ENCODE measurements at regions not wholly inside any gene's neighbourhood (a gene's known extent, or its start where the extent isn't known, plus 50 kb on each side); places are given as distances from the start of the nearest gene placed in this dataset.

- no peaks in the 10 kb centered on the region for H3K27me3 ChIP-seq (ENCODE audit: control insufficient read depth, insufficient read depth, low read length, poor library complexity, severe bottlenecking)
- H3K4me1 ChIP-seq (ENCODE audit: control insufficient read depth, insufficient read depth, low read length), result no peaks in the 10 kb centered on the region
- H3K9me3 ChIP-seq (ENCODE audit: control insufficient read depth, low read length), result no peaks in the 10 kb centered on the region
- H3K36me3 ChIP-seq (ENCODE audit: control insufficient read depth, insufficient read depth, low read length), result no peaks in the 10 kb centered on the region
- no peak overlapping the region for H3K4me3 ChIP-seq (ENCODE audit: insufficient read depth, low read depth, low read length)
- 89 to 90% methylated on average over 5 of the region's 5 CpGs for WGBS, 2 experiments
- no peak overlapping the region for H3K27ac ChIP-seq (ENCODE audit: insufficient read depth, low read depth, low read length, poor library complexity, severe bottlenecking)
Observed at GRCh38 chr11:15476371-15476917, 361.7 kb downstream of the INSC start.

DNA sequence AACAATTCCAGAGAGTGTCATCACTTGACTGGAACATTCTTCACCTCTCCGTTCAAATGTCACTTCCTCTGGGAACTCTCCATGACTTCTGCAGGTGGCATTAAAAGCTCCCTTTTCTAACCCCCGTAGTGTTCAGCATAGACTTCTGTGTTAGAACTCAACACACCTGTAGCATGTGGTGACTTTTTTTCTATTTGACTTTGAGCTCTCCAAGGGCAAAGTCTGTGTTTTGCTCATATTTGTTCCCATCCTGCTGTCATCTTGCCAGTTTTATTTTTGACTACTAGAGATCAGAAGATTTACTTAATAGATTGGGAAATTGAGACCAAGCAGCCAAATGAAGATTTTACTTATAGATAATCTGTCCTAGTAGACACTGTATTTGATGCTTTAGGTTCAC is 367.1 kb downstream of the INSC start:
- Histone ChIP-seq H3K36me3 (ENCODE audit: control insufficient read depth, insufficient read depth, low read length) (no peaks in the 10 kb centered on the region), H3K27me3 (ENCODE audit: control insufficient read depth, insufficient read depth, low read length, poor library complexity, severe bottlenecking) (no peaks in the 10 kb centered on the region), H3K4me3 (ENCODE audit: insufficient read depth, low read depth, low read length) (no peak overlapping the region), H3K4me1 (ENCODE audit: control insufficient read depth, insufficient read depth, low read length) (no peaks in the 10 kb centered on the region), H3K9me3 (ENCODE audit: control insufficient read depth, low read length) (no peaks in the 10 kb centered on the region), H3K27ac (ENCODE audit: insufficient read depth, low read depth, low read length, poor library complexity, severe bottlenecking) (no peak overlapping the region)
- WGBS, 2 experiments, result 93 to 94% methylated on average over 2 of the region's 2 CpGs

DNA sequence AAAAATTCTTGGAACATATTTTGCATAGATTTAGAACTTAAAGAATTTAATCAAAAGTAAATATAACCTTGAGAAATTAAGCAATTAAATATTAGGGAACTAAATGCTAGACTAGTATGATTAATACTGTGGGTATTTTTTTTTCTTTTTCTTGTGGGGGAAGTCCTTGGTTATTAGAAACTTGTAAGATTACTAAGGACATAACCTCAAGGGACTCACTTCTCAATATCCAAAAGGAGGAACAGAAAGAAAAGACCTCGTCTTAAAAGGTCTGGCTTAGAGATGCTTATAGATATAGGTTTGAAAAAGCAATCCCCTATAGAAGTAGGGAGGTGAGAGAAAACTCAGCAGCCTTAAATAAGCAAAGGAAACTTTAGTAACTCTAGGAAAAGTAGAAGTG is 368.5 kb downstream of the INSC start:
- no peaks in the 10 kb centered on the region for H3K9me3 ChIP-seq (ENCODE audit: control insufficient read depth, low read length)
- H3K27ac ChIP-seq (ENCODE audit: insufficient read depth, low read depth, low read length, poor library complexity, severe bottlenecking), result no peak overlapping the region
- no peaks in the 10 kb centered on the region for H3K36me3 ChIP-seq (ENCODE audit: control insufficient read depth, insufficient read depth, low read length)
- no peak overlapping the region for H3K4me3 ChIP-seq (ENCODE audit: insufficient read depth, low read depth, low read length)
- no peaks in the 10 kb centered on the region for H3K27me3 ChIP-seq (ENCODE audit: control insufficient read depth, insufficient read depth, low read length, poor library complexity, severe bottlenecking)
- WGBS, 2 experiments, result 83 to 100% methylated on average over 1 of the region's 1 CpG
- H3K4me1 ChIP-seq (ENCODE audit: control insufficient read depth, insufficient read depth, low read length), result no peaks in the 10 kb centered on the region

GRCh38 chr11:15484398-15484797 is 369.7 kb downstream of the INSC start:
- Histone ChIP-seq H3K4me1 (ENCODE audit: control insufficient read depth, insufficient read depth, low read length) (no peaks in the 10 kb centered on the region), H3K27ac (ENCODE audit: insufficient read depth, low read depth, low read length, poor library complexity, severe bottlenecking) (no peak overlapping the region), H3K4me3 (ENCODE audit: insufficient read depth, low read depth, low read length) (no peak overlapping the region), H3K27me3 (ENCODE audit: control insufficient read depth, insufficient read depth, low read length, poor library complexity, severe bottlenecking) (no peaks in the 10 kb centered on the region), H3K36me3 (ENCODE audit: control insufficient read depth, insufficient read depth, low read length) (no peaks in the 10 kb centered on the region), H3K9me3 (ENCODE audit: control insufficient read depth, low read length) (no peaks in the 10 kb centered on the region)
- 69 to 75% methylated on average over 2 of the region's 2 CpGs for WGBS, 2 experiments

DNA sequence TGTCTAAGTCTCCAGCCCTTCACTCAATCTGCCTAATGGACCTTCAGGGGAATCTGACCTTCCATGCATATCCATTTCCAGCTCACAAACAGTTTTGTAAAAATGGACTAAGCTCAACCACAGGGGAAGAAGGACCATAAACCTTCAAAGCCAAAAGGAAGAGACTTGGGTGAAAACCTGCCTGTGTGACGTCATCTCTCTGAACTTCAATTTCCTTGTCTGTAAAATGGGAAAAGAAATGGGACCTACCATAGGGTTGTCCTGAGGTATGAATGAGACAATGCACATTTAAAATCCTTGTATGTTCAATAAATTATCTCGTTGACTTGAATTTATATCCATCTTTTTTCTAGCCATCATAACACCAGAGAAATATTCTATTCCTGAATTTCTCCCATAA is 370.7 kb downstream of the INSC start:
- WGBS, 2 experiments, result 95 to 96% methylated on average over 2 of the region's 2 CpGs
- H3K36me3 ChIP-seq (ENCODE audit: control insufficient read depth, insufficient read depth, low read length), result no peaks in the 10 kb centered on the region
- no peaks in the 10 kb centered on the region for H3K27me3 ChIP-seq (ENCODE audit: control insufficient read depth, insufficient read depth, low read length, poor library complexity, severe bottlenecking)
- no peaks in the 10 kb centered on the region for H3K4me1 ChIP-seq (ENCODE audit: control insufficient read depth, insufficient read depth, low read length)
- H3K9me3 ChIP-seq (ENCODE audit: control insufficient read depth, low read length), result no peaks in the 10 kb centered on the region
- no peak overlapping the region for H3K4me3 ChIP-seq (ENCODE audit: insufficient read depth, low read depth, low read length)
- H3K27ac ChIP-seq (ENCODE audit: insufficient read depth, low read depth, low read length, poor library complexity, severe bottlenecking), result no peak overlapping the region

DNA sequence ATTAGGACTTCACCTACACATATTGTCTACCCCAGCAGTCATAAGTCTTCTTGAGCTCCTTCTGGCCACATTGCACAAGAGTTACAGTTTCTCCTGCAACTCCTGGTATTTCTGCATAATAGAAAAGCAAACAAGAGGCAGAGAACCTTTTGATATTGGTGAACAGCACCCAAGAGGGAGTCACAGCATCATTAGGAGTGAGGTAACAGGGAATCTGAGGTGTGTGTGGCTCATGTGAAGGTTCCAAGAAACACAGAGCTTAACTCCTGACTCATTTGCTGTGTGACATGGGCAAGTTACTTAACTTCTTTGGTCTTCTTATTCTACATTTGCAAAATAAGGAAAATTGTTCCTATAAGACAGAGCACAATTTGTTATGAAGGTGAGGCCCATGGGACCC is 374.6 kb downstream of the INSC start:
- H3K27me3 ChIP-seq (ENCODE audit: control insufficient read depth, insufficient read depth, low read length, poor library complexity, severe bottlenecking), result no peaks in the 10 kb centered on the region
- H3K36me3 ChIP-seq (ENCODE audit: control insufficient read depth, insufficient read depth, low read length), result no peaks in the 10 kb centered on the region
- H3K9me3 ChIP-seq (ENCODE audit: control insufficient read depth, low read length), result no peaks in the 10 kb centered on the region
- no peak overlapping the region for H3K4me3 ChIP-seq (ENCODE audit: insufficient read depth, low read depth, low read length)
- no peaks in the 10 kb centered on the region for H3K4me1 ChIP-seq (ENCODE audit: control insufficient read depth, insufficient read depth, low read length)
- H3K27ac ChIP-seq (ENCODE audit: insufficient read depth, low read depth, low read length, poor library complexity, severe bottlenecking), result no peak overlapping the region

DNA sequence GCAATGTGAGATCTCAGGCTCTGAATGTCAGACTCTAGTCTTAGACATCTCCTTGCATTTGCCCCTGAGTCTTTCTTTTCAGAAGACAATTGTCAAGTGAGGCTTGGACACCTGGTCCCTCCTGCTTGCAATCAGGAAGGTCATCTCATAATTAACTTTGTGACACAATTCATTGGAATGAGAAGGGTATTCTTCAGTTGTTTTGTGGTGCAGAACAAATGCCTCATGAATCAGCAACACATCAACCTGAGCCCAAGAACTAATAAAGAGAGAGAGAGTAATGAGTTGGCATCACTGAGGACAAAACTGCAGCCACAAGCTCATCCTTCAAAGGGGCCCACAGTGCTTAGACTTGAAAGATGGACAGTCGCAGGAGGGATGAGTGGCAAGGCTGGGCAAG is 375.8 kb downstream of the INSC start:
- 88 to 100% methylated on average over 1 of the region's 1 CpG for WGBS, 2 experiments
- Histone ChIP-seq H3K4me3 (ENCODE audit: insufficient read depth, low read depth, low read length) (no peak overlapping the region), H3K27me3 (ENCODE audit: control insufficient read depth, insufficient read depth, low read length, poor library complexity, severe bottlenecking) (no peaks in the 10 kb centered on the region), H3K4me1 (ENCODE audit: control insufficient read depth, insufficient read depth, low read length) (no peaks in the 10 kb centered on the region), H3K36me3 (ENCODE audit: control insufficient read depth, insufficient read depth, low read length) (no peaks in the 10 kb centered on the region), H3K9me3 (ENCODE audit: control insufficient read depth, low read length) (no peaks in the 10 kb centered on the region), H3K27ac (ENCODE audit: insufficient read depth, low read depth, low read length, poor library complexity, severe bottlenecking) (no peak overlapping the region)

- Histone ChIP-seq H3K9me3 (ENCODE audit: control insufficient read depth, low read length) (no peaks in the 10 kb centered on the region), H3K27me3 (ENCODE audit: control insufficient read depth, insufficient read depth, low read length, poor library complexity, severe bottlenecking) (no peaks in the 10 kb centered on the region), H3K36me3 (ENCODE audit: control insufficient read depth, insufficient read depth, low read length) (no peaks in the 10 kb centered on the region), H3K4me3 (ENCODE audit: insufficient read depth, low read depth, low read length) (no peak overlapping the region), H3K27ac (ENCODE audit: insufficient read depth, low read depth, low read length, poor library complexity, severe bottlenecking) (no peak overlapping the region), H3K4me1 (ENCODE audit: control insufficient read depth, insufficient read depth, low read length) (no peaks in the 10 kb centered on the region)
- WGBS, 2 experiments, result 89 to 95% methylated on average over 2 of the region's 2 CpGs
Observed at GRCh38 chr11:15493066-15493465, 378.3 kb downstream of the INSC start.

DNA sequence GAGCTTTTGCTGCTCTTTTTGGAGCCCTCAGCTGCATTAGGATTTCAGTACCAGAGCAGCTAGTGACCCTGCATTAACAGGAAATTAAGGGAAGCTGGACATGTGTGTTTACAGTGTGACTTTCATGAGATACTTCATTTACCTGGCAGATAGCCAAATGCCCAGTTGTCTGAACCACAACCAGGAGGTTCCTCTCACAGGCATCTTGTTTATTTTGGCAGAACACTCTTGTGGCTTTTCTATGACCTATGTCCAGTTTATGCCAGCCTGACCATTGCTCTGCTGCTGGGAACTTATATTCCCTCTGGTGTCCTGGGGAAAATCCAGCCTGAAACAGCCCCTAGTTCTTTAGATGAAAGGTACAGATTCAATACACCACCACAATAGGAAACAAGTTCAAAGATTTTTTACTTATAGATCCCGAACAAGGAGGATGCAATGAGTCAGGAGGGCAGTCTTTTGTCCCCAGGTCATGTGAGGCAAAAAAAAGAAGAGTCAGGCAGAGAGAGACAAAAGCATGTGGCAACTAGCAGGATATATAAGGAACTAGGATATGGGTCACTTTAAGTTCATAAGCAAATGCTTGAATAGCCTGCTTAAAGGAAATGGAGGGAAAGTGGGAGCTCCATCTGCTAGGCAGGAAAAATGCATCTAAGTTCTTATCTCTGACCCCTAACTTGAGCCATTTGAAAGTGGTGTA is 379.3 kb downstream of the INSC start:
- no peaks in the 10 kb centered on the region for H3K36me3 ChIP-seq (ENCODE audit: control insufficient read depth, insufficient read depth, low read length)
- 93 to 95% methylated on average over 1 of the region's 1 CpG for WGBS, 2 experiments
- H3K4me1 ChIP-seq (ENCODE audit: control insufficient read depth, insufficient read depth, low read length), result no peaks in the 10 kb centered on the region
- no peaks in the 10 kb centered on the region for H3K9me3 ChIP-seq (ENCODE audit: control insufficient read depth, low read length)
- H3K27me3 ChIP-seq (ENCODE audit: control insufficient read depth, insufficient read depth, low read length, poor library complexity, severe bottlenecking), result no peaks in the 10 kb centered on the region
- H3K4me3 ChIP-seq (ENCODE audit: insufficient read depth, low read depth, low read length), result no peak overlapping the region
- H3K27ac ChIP-seq (ENCODE audit: insufficient read depth, low read depth, low read length, poor library complexity, severe bottlenecking), result no peak overlapping the region

DNA sequence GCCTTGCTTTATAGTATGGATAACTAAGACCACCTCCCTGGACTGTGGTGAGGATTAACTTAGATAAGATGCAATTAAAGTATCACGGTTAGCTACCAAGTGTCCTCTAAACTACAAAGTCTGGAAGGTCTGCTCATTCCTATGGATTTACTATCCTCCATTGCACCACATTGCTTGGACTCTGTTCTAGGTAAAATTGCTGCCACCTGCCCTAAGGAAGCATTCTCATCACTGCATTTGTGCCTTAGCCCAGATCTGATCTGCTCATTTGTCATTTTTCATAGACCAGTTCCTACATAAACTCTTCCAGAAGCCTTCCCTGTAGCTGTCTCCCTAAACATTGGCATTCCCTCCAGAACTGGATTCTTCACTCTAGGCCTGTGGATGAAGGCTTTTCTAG is 380.0 kb downstream of the INSC start:
- H3K27me3 ChIP-seq (ENCODE audit: control insufficient read depth, insufficient read depth, low read length, poor library complexity, severe bottlenecking), result no peaks in the 10 kb centered on the region
- H3K27ac ChIP-seq (ENCODE audit: insufficient read depth, low read depth, low read length, poor library complexity, severe bottlenecking), result no peak overlapping the region
- 93 to 94% methylated on average over 1 of the region's 1 CpG for WGBS, 2 experiments

GRCh38 chr11:15495462-15495861 is 380.7 kb downstream of the INSC start:
- no peaks in the 10 kb centered on the region for H3K4me1 ChIP-seq (ENCODE audit: control insufficient read depth, insufficient read depth, low read length)
- WGBS, 2 experiments, result 77 to 83% methylated on average over 3 of the region's 3 CpGs
- H3K27ac ChIP-seq (ENCODE audit: insufficient read depth, low read depth, low read length, poor library complexity, severe bottlenecking), result no peak overlapping the region
- H3K36me3 ChIP-seq (ENCODE audit: control insufficient read depth, insufficient read depth, low read length), result no peaks in the 10 kb centered on the region
- H3K4me3 ChIP-seq (ENCODE audit: insufficient read depth, low read depth, low read length), result no peak overlapping the region
- H3K9me3 ChIP-seq (ENCODE audit: control insufficient read depth, low read length), result no peaks in the 10 kb centered on the region
- H3K27me3 ChIP-seq (ENCODE audit: control insufficient read depth, insufficient read depth, low read length, poor library complexity, severe bottlenecking), result no peaks in the 10 kb centered on the region

More for the DNA sequence above, 380.0 kb downstream of the INSC start:
- Histone ChIP-seq H3K9me3 (ENCODE audit: control insufficient read depth, low read length) (no peaks in the 10 kb centered on the region), H3K4me1 (ENCODE audit: control insufficient read depth, insufficient read depth, low read length) (no peaks in the 10 kb centered on the region), H3K36me3 (ENCODE audit: control insufficient read depth, insufficient read depth, low read length) (no peaks in the 10 kb centered on the region), H3K4me3 (ENCODE audit: insufficient read depth, low read depth, low read length) (no peak overlapping the region)

All from ectodermal cell (in vitro differentiated cells).